Activated naive CD4-positive, alpha-beta T cell treated with anti-CD3 and anti-CD28 coated beads, Interleukin-2, amount 50 U/mL, for 72 hours (primary cell): ENCODE measurements at regions not wholly inside any gene's neighbourhood (a gene's known extent, or its start where the extent isn't known, plus 50 kb on each side); places are given as distances from the start of the nearest gene placed in this dataset.
"Not testable (repeated sequence)": the region's sequence is repeated elsewhere in the genome, so short reads cannot be mapped to it uniquely, and the experiment has no call there.

Experiments used
- ATAC-seq, 2 donors: fragments of 150-1000 bp; cut with Tn5 transposase; 2 replicates each; pipeline ENCODE4 v1.10.0; 2021; ENCODE audit warnings: mild to moderate bottlenecking in 2 of 2, moderate library complexity in 2 of 2
- DNase-seq, 2 donors: peaks; one replicate each; pipeline ENCODE4 v3.0.0; 2021 to 2022; ENCODE audit warnings: low spot score in 2 of 2
- H3K27ac Mint-ChIP-seq, 2 donors: one replicate each; pipeline ENCODE4 v1.8.0; 2022; ENCODE audit warnings: mild to moderate bottlenecking in 2 of 2, mixed read lengths in 2 of 2
- H3K36me3 Mint-ChIP-seq, 2 donors: one replicate each; pipeline ENCODE4 v1.8.0; 2022; ENCODE audit warnings: mixed read lengths in 2 of 2
- H3K9me3 Mint-ChIP-seq, 2 donors: one replicate each; pipeline ENCODE4 v1.8.0; 2022; ENCODE audit warnings: mixed read lengths in 2 of 2

DNA sequence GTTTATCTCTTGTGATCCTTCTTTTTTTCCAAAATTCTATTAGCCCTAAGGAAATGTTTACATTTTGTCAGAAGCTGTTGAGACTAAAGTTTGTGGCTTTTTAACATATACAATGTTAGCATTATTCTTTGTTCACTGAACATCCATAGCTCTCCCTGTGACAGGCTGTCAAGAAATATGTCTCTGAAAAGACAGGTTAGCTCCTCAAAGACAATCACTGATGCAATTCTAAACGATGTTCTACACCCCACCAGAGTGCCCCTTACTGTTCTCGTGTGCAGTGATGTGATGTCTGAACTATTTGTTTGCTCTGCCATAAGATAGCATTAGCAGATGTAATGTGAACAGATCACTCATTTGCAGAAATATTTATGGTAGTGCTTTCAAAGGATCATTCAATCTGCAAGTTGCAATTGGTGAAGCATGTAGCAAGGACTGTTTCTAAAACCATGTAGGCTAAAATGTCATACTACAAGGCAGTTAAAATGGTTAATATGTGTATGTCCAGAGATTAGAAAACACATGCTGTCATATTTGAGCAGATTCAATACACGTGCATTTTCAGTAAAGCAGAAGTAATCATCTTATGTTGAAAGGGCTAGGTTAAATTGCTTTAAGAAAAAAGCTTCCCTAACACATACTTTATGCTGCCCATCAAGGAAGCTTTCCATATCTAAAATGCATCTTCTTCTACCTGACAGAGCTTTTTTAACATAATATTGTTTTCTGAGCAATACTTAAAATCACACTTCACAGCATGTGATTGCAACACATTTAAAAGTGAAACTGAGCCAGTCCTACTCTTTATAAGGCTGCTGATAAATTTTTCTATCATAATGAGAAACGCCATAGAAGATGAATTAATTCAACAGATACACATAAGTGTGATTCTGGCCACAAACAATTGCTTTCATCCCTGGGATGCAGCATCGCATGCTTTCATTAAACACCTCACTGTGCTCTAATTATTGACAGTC lies 285.7 kb upstream of the UBE2E3 start:
- no peak overlapping the region for H3K27ac Mint-ChIP-seq
- ATAC-seq (no peak), DNase-seq (no peak)
- no peaks in the 10 kb centered on the region for H3K36me3 Mint-ChIP-seq
- no peaks in the 10 kb centered on the region for H3K9me3 Mint-ChIP-seq

- H3K27ac Mint-ChIP-seq, result no peak overlapping the region
- no peak for ATAC-seq
- no peak for DNase-seq
- H3K9me3 Mint-ChIP-seq, result no peaks in the 10 kb centered on the region
- no peaks in the 10 kb centered on the region for H3K36me3 Mint-ChIP-seq
Measured at GRCh38 chr2:180692322-180692721, 288.1 kb upstream of the UBE2E3 start.

DNA sequence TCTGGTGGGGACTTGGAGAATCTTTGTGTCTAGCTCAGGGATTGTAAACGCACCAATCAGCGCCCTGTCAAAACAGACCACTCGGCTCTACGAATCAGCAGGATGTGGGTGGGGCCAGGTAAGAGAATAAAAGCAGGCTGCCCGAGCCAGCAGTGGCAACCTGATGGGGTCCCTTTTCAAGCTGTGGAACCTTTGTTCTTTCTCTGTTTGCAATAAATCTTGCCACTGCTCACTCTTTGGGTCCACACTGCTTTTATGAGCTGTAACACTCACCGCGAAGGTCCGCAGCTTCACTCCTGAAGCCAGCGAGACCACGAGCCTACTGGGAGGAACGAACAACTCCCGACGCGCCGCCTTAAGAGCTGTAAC lies 288.6 kb upstream of the UBE2E3 start:
- H3K9me3 Mint-ChIP-seq, DNase-seq, H3K36me3 Mint-ChIP-seq, ATAC-seq, H3K27ac Mint-ChIP-seq: not testable (repeated sequence)

DNA sequence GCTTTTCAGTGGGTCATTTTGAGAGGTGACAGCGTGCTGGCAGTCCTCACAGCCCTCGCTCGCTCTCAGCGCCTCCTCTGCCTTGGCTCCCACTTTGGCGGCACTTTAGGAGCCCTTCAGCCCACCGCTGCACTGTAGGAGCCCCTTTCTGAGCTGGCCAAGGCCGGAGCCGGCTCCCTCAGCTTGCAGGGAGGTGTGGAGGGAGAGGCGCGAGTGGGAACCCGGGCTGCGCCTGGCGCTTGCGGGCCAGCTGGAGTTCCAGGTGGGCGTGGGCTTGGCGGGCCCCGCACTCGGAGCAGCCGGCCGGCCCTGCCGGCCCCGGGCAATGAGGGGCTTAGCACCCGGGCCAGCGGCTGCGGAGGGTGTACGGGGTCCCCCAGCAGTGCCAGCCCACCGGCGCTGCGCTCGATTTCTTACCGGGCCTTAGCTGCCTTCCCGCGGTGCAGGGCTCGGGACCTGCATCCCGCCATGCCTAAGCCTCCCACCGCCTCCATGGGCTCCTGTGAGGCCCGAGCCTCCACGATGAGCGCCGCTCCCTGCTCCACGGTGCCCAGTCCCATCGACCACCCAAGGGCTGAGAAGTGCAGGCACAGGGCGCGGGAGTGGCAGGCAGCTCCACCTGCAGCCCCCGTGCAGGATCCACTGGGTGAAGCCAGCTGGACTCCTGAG lies 289.1 kb upstream of the UBE2E3 start:
- not testable (repeated sequence) for H3K36me3 Mint-ChIP-seq, H3K9me3 Mint-ChIP-seq, ATAC-seq, H3K27ac Mint-ChIP-seq, DNase-seq

- ATAC-seq (no peak), DNase-seq (no peak)
- H3K36me3 Mint-ChIP-seq, result no peaks in the 10 kb centered on the region
- H3K27ac Mint-ChIP-seq, result no peak overlapping the region
- H3K9me3 Mint-ChIP-seq, result no peaks in the 10 kb centered on the region
Measured at GRCh38 chr2:180690611-180691010, 289.8 kb upstream of the UBE2E3 start.

GRCh38 chr2:180682871-180683270 lies 297.5 kb upstream of the UBE2E3 start:
- H3K27ac Mint-ChIP-seq, result no peak overlapping the region
- ATAC-seq (no peak), DNase-seq (no peak)
- no peaks in the 10 kb centered on the region for H3K36me3 Mint-ChIP-seq
- no peaks in the 10 kb centered on the region for H3K9me3 Mint-ChIP-seq

DNA sequence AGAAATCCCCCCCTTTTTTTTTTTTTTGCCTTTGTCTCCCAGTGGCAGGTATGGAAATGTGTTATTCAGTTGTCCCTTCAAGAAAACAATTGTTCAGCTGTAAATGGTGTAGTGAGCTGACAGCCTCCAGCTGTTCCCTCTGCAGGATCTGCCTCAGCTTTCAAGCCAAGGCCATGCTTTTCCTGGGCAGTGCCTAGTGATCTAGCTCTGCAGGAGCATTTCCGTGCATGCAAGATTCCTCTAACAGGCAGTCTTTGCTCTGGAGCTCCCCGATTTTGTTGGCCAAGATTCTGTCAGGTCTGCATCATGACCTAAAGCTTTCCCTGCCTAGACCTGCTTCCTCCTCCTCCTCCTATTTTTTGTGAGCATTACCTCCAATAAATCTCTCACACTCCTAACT lies 300.7 kb upstream of the UBE2E3 start:
- DNase-seq (no peak), ATAC-seq (no peak)
- Mint-ChIP-seq H3K36me3 (no peaks in the 10 kb centered on the region), H3K27ac (no peak overlapping the region), H3K9me3 (no peaks in the 10 kb centered on the region)

- no peak overlapping the region for H3K27ac Mint-ChIP-seq
- no peaks in the 10 kb centered on the region for H3K9me3 Mint-ChIP-seq
- H3K36me3 Mint-ChIP-seq, result no peaks in the 10 kb centered on the region
- ATAC-seq, result no peak
- no peak for DNase-seq
Measured at GRCh38 chr2:180678625-180678972, 301.8 kb upstream of the UBE2E3 start.

DNA sequence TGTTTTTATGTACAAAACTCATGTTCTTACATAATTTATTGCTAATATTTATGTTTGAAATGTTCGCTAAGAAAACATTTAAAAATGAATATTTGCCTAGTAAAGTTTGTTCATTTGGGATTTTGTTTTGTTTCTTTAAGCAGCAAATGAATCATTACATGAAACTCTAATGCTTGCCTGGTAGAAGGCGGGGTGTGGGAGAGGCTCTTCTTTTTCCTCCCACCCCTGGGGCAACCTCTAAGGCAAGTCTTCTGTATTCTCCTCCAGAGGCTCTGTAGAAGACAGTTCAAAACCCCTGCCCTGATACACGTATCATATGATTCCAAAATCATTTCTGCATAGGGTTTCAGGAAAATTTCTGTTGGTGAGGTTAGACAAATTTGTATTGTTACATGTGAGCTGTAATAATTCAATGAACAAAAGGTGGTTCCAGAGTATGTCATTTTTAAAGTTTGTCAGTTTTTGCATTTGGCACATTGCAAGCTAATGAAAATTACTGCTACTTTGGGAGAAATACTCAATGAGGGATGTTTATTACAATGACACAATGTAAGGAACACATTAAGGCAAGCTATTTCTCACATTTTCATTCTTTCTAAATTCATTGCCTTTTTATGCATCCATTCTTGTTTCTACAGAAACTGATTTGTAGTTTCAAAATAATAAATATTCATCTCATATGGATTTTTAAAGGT lies 302.3 kb upstream of the UBE2E3 start:
- no peaks in the 10 kb centered on the region for H3K9me3 Mint-ChIP-seq
- no peak overlapping the region for H3K27ac Mint-ChIP-seq
- DNase-seq (no peak), ATAC-seq (no peak)
- no peaks in the 10 kb centered on the region for H3K36me3 Mint-ChIP-seq

GRCh38 chr2:180677200-180677599 lies 303.2 kb upstream of the UBE2E3 start:
- Mint-ChIP-seq H3K27ac (no peak overlapping the region), H3K36me3 (no peaks in the 10 kb centered on the region), H3K9me3 (no peaks in the 10 kb centered on the region)
- DNase-seq (no peak), ATAC-seq (no peak)

DNA sequence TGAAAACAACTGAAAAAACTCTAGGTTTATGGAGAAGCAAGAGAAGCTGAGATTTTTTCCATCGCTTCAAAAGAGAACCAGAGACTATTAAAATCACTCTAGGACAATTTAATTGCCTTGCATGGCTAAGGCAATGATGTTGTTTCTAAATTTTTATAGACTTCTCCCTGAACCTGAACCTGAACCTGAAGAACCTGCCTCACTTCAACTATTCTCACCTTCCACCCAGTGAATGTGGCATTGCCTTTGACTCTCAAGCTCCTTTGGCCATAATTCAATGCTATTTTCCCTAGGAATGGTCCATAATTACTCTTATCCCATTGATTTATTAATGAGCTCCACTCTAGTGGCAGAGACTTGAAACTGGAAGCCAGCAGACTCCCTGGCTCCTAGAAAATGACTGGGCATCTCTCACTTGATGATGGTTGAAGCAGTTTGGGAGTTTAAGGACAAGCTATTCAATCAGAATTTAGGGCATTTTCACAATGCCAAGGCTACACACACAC lies 303.8 kb upstream of the UBE2E3 start:
- H3K27ac Mint-ChIP-seq, result no peak overlapping the region
- ATAC-seq, result no peak
- no peak for DNase-seq

GRCh38 chr2:180675170-180675569 lies 305.2 kb upstream of the UBE2E3 start:
- Mint-ChIP-seq H3K36me3 (no peaks in the 10 kb centered on the region), H3K27ac (no peak overlapping the region), H3K9me3 (no peaks in the 10 kb centered on the region)

More for the DNA sequence above, 303.8 kb upstream of the UBE2E3 start:
- Mint-ChIP-seq H3K36me3 (no peaks in the 10 kb centered on the region), H3K9me3 (no peaks in the 10 kb centered on the region)

DNA sequence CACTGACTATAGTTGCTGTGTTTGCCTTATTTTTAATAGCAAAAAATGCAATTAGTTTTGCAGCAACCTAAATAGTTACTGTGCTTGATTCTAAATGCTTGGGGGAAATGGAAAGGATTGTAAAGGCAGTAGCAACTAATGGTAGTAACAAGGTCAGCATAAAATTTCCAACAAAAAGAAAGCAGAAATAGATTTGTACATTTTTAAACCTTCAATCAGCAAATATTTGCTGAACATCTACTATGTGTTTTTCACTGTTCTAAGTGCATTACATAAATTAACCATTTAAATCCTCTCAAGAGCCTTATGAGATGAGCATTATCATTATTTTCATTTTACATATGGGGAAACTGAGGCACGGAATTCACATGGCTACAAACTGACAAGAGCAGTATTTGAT lies 308.0 kb upstream of the UBE2E3 start:
- Mint-ChIP-seq H3K9me3 (no peaks in the 10 kb centered on the region), H3K27ac (no peak overlapping the region), H3K36me3 (no peaks in the 10 kb centered on the region)
- DNase-seq (no peak), ATAC-seq (no peak)

More at GRCh38 chr2:180675170-180675569, 305.2 kb upstream of the UBE2E3 start:
- DNase-seq (no peak), ATAC-seq (no peak)

DNA sequence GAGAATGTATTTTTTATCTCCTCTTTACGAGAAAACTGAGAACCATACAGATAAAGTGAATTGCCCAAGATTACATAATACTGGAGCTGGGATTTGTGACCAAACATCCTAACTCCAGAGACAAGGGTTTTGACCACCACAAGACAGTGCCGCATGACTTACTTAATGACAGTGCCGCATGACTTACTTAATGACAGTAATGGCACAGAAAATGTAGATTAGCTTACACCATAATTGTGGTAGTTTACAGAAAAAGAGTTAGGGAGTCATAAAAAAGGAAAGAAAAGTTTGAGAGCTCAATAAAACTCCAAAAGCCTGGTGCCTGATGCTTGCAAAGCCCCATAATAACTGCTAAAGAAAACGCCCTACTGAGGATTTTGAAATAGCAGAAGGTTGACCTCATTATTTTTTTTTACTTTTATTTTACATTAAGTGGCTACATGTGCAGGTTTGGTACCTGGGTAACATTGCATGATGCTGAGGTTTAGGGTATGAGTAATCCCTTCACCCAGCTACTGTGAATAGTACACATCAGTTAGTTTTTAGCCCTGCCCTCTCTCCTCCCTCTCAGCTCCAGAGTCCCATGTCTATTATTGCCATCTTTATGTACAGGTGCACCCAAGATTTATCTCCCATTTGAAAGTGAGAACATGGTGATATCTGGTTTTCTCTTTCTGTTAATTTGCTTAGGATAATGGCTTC lies 310.0 kb upstream of the UBE2E3 start:
- Mint-ChIP-seq H3K27ac (no peak overlapping the region), H3K9me3 (no peaks in the 10 kb centered on the region), H3K36me3 (no peaks in the 10 kb centered on the region)
- ATAC-seq, result no peak
- no peak for DNase-seq

- DNase-seq (no peak), ATAC-seq (no peak)
- no peak overlapping the region for H3K27ac Mint-ChIP-seq
- H3K36me3 Mint-ChIP-seq, result no peaks in the 10 kb centered on the region
- no peaks in the 10 kb centered on the region for H3K9me3 Mint-ChIP-seq
Measured at GRCh38 chr2:180669016-180669415, 311.4 kb upstream of the UBE2E3 start.

DNA sequence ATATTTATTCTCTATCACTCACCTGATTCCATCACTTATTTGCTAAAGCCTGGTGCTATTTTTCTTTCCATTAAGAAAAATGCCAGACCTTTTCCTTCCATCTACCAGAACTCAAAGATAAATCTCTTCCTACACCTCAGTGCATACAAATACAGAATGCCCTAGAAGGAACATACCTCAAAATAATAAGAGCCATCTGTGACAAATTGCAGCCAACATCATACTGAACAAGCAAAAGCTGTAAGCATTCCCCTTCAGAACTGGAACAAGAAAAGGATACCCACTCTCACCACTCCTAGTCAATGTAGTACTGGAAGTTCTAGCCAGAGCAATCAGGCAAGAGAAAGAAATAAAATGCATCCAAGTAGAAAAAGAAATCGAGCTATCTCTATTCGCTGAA lies 315.9 kb upstream of the UBE2E3 start:
- no peaks in the 10 kb centered on the region for H3K9me3 Mint-ChIP-seq
- ATAC-seq (no peak), DNase-seq (no peak)
- H3K27ac Mint-ChIP-seq, result no peak overlapping the region
- H3K36me3 Mint-ChIP-seq, result no peaks in the 10 kb centered on the region
